Globus pallidus (tissue), 1 donor: ENCODE measurements at regions not wholly inside any gene's neighbourhood (a gene's known extent, or its start where the extent isn't known, plus 50 kb on each side); places are given as distances from the start of the nearest gene placed in this dataset.
"Not testable (repeated sequence)": the region's sequence is repeated elsewhere in the genome, so short reads cannot be mapped to it uniquely, and the experiment has no call there.

ENCODE experiments used
- DNase-seq: peaks from one replicate; pipeline ENCODE4 v3.0.0-alpha.2; 2015; ENCODE audit warnings: low spot score

- no peak for DNase-seq
Observed at GRCh38 chr3:59411186-59411585, 361.4 kb upstream of the CFAP20DC start.

GRCh38 chr3:59408047-59408624, 358.3 kb upstream of the CFAP20DC start:
- DNase-seq: no peak

- no peak for DNase-seq
Observed at GRCh38 chr3:59407425-59407824, 357.6 kb upstream of the CFAP20DC start.

- DNase-seq: no peak
Observed at GRCh38 chr3:59406943-59407342, 357.1 kb upstream of the CFAP20DC start.

GRCh38 chr3:59404851-59405250, 355.0 kb upstream of the CFAP20DC start:
- DNase-seq: no peak

GRCh38 chr3:59404064-59404463, 354.2 kb upstream of the CFAP20DC start:
- no peak for DNase-seq

- DNase-seq: no peak
Observed at GRCh38 chr3:59401924-59402323, 352.1 kb upstream of the CFAP20DC start.

- DNase-seq: no peak
Observed at GRCh38 chr3:59392116-59392515, 342.3 kb upstream of the CFAP20DC start.

GRCh38 chr3:59391131-59391530, 341.3 kb upstream of the CFAP20DC start:
- no peak for DNase-seq

- no peak for DNase-seq
Observed at GRCh38 chr3:59388555-59389270, 338.9 kb upstream of the CFAP20DC start.

- no peak for DNase-seq
Observed at GRCh38 chr3:59386165-59386564, 336.3 kb upstream of the CFAP20DC start.

- DNase-seq: no peak
Observed at GRCh38 chr3:59385547-59385946, 335.7 kb upstream of the CFAP20DC start.

GRCh38 chr3:59381282-59381681, 331.5 kb upstream of the CFAP20DC start:
- DNase-seq: no peak

GRCh38 chr3:59380146-59380545, 330.3 kb upstream of the CFAP20DC start:
- no peak for DNase-seq

- DNase-seq: no peak
Observed at GRCh38 chr3:59374818-59375211, 325.0 kb upstream of the CFAP20DC start.

GRCh38 chr3:59374091-59374817, 324.4 kb upstream of the CFAP20DC start:
- no peak for DNase-seq

GRCh38 chr3:59372346-59372745, 322.5 kb upstream of the CFAP20DC start:
- DNase-seq: no peak

GRCh38 chr3:59368900-59369675, 319.3 kb upstream of the CFAP20DC start:
- DNase-seq: no peak

GRCh38 chr3:59367150-59367549, 317.3 kb upstream of the CFAP20DC start:
- DNase-seq: no peak

- no peak for DNase-seq
Observed at GRCh38 chr3:59366218-59366617, 316.4 kb upstream of the CFAP20DC start.

GRCh38 chr3:59364496-59364895, 314.7 kb upstream of the CFAP20DC start:
- no peak for DNase-seq

- DNase-seq: not testable (repeated sequence)
Observed at GRCh38 chr3:59360312-59360711, 310.5 kb upstream of the CFAP20DC start.
